Keratinocyte (primary cell): ENCODE measurements at regions not wholly inside any gene's neighbourhood (a gene's known extent, or its start where the extent isn't known, plus 50 kb on each side); places are given as distances from the start of the nearest gene placed in this dataset.

Experiments used
- DNase-seq: peaks from one replicate; pipeline ENCODE4 v3.0.0-alpha.2; 2011; ENCODE audit warnings: low read depth, missing footprints, low spot score
- FAIRE-seq: peaks from 2 replicates; lab custom pipeline; 2011; peaks lifted over from hg19 to GRCh38; lab: Jason Lieb, UNC
- H2AFZ ChIP-seq: 2 replicates; pipeline ENCODE4 v1.6.0; 2012; ENCODE audit warnings: low read length, control low read depth, inconsistent platforms; ENCODE audit not compliant: control insufficient read depth
- H3K27ac ChIP-seq: 2 replicates; pipeline ENCODE4 v1.5.1; 2011; ENCODE audit warnings: low read length; ENCODE audit not compliant: control insufficient read depth, insufficient read depth
- H3K27me3 ChIP-seq: 3 replicates; pipeline ENCODE4 v1.6.0; 2011; ENCODE audit warnings: low read length; ENCODE audit not compliant: control insufficient read depth, insufficient read depth; ENCODE audit errors: extremely low read depth
- H3K36me3 ChIP-seq, 2 experiments: 2 replicates in 1 of 2; 3 replicates in 1 of 2; pipeline ENCODE4 v1.5.1; 2011; ENCODE audit warnings: low read length in 2 of 2, mild to moderate bottlenecking in 1 of 2; ENCODE audit not compliant: control insufficient read depth in 2 of 2, insufficient read depth in 2 of 2; ENCODE audit errors: extremely low read depth in 1 of 2
- H3K4me1 ChIP-seq: 3 replicates; pipeline ENCODE4 v1.5.1; 2011; ENCODE audit warnings: low read length; ENCODE audit not compliant: control insufficient read depth, insufficient read depth; ENCODE audit errors: extremely low read depth
- H3K4me2 ChIP-seq: 3 replicates; pipeline ENCODE4 v1.6.0; 2011; ENCODE audit warnings: low read depth, low read length; ENCODE audit not compliant: control insufficient read depth, insufficient read depth; ENCODE audit errors: extremely low read depth
- H3K4me3 ChIP-seq, 3 experiments: fragments of 200-600 bp in 1 of 3; sonication (generic) in 1 of 3; 2 replicates in 2 of 3; 3 replicates in 1 of 3; pipeline ENCODE4 v1.5.1; 2011 to 2016; ENCODE audit warnings: low read length in 3 of 3, mild to moderate bottlenecking in 3 of 3, control low read depth in 2 of 3, inconsistent platforms in 1 of 3, low read depth in 1 of 3, mixed read lengths in 1 of 3, mixed run types in 1 of 3, moderate library complexity in 1 of 3; ENCODE audit not compliant: control insufficient read depth in 2 of 3, insufficient read depth in 2 of 3; ENCODE audit errors: extremely low read depth in 1 of 3
- H3K79me2 ChIP-seq: 2 replicates; pipeline ENCODE4 v1.6.0; 2012; ENCODE audit warnings: low read length; ENCODE audit not compliant: control insufficient read depth, insufficient read depth
- H3K9ac ChIP-seq: 3 replicates; pipeline ENCODE4 v1.6.0; 2011; ENCODE audit warnings: low read length; ENCODE audit not compliant: control insufficient read depth, insufficient read depth; ENCODE audit errors: extremely low read depth
- H3K9me1 ChIP-seq: 3 replicates; pipeline ENCODE4 v1.6.0; 2011; ENCODE audit warnings: low read length; ENCODE audit not compliant: control insufficient read depth, insufficient read depth; ENCODE audit errors: extremely low read depth
- H3K9me3 ChIP-seq: 2 replicates; pipeline ENCODE4 v1.5.1; 2012; ENCODE audit warnings: low read depth, low read length; ENCODE audit not compliant: control insufficient read depth
- H4K20me1 ChIP-seq: 3 replicates; pipeline ENCODE4 v1.6.0; 2011; ENCODE audit warnings: low read length; ENCODE audit not compliant: control insufficient read depth, insufficient read depth; ENCODE audit errors: extremely low read depth
- CTCF ChIP-seq, 3 experiments: IDR thresholded peaks in 1 of 3; conservative IDR thresholded peaks in 1 of 3; optimal IDR thresholded peaks in 1 of 3; 2 replicates in 2 of 3; 3 replicates in 1 of 3; pipeline versions ENCODE3 to v1.5.1; 2011; ENCODE audit warnings: low read length in 3 of 3, mild to moderate bottlenecking in 3 of 3, moderate library complexity in 2 of 3, control low read depth in 1 of 3, inconsistent platforms in 1 of 3; ENCODE audit not compliant: insufficient read depth in 2 of 3; ENCODE audit errors: extremely low read depth in 1 of 3
- EZH2 ChIP-seq: IDR thresholded peaks from one replicate; pipeline ENCODE4 v1.6.1; 2012; ENCODE audit warnings: inconsistent platforms, mild to moderate bottlenecking, low read length, moderate library complexity
- dilution Hi-C: fragments of 300-500 bp; cut with MboI; formaldehyde crosslinking; loops from one replicate; pipeline ENCODE4 v1.7.0; 2020; ENCODE audit warnings: low sequenced_read_pairs; ENCODE audit not compliant: extremely low pct_ligation_motif_present

GRCh38 chr3:194925614-194926013, 239.9 kb downstream of the FAM43A start:
- FAIRE-seq (no peak), DNase-seq (no peak)
- peaks cover 6% of the 10 kb centered on the region for H3K27me3 ChIP-seq
- no peaks in the 10 kb centered on the region for H4K20me1 ChIP-seq
- H3K4me2 ChIP-seq: no peak overlapping the region
- H3K79me2 ChIP-seq: no peaks in the 10 kb centered on the region
- dilution Hi-C loops: no loop called here
- no peak overlapping the region for H3K9ac ChIP-seq
- H3K27ac ChIP-seq: no peak overlapping the region
- H3K4me1 ChIP-seq: peaks cover 3% of the 10 kb centered on the region
- H3K9me1 ChIP-seq: no peaks in the 10 kb centered on the region
- H3K36me3 ChIP-seq: no peaks in the 10 kb centered on the region
- H3K4me3 ChIP-seq: no peak overlapping the region
- H3K9me3 ChIP-seq: no peaks in the 10 kb centered on the region
- no peak overlapping the region for H2AFZ ChIP-seq
- no peak for TF ChIP-seq EZH2
- TF ChIP-seq CTCF (optimal IDR thresholded peaks at IDR 0.05 in 1 of 3, IDR thresholded peaks at IDR 0.05 in 1 of 3, conservative IDR thresholded peaks at IDR 0.05 in 1 of 3; ENCODE audit: extremely low read depth in 1 of 3, insufficient read depth in 2 of 3, low read length in 3 of 3): no peak

- H3K27me3 ChIP-seq: peaks cover 6% of the 10 kb centered on the region
- H3K9me1 ChIP-seq: no peaks in the 10 kb centered on the region
- no peak overlapping the region for H3K4me2 ChIP-seq
- FAIRE-seq (no peak), DNase-seq (no peak)
- H3K9me3 ChIP-seq: no peaks in the 10 kb centered on the region
- no peak overlapping the region for H3K4me3 ChIP-seq
- no peaks in the 10 kb centered on the region for H4K20me1 ChIP-seq
- no peaks in the 10 kb centered on the region for H3K36me3 ChIP-seq
- no peaks in the 10 kb centered on the region for H3K79me2 ChIP-seq
- no peak overlapping the region for H2AFZ ChIP-seq
- dilution Hi-C loops: no loop called here
- no peak overlapping the region for H3K9ac ChIP-seq
- H3K4me1 ChIP-seq: peaks cover 3% of the 10 kb centered on the region
- H3K27ac ChIP-seq: no peak overlapping the region
- no peak for TF ChIP-seq CTCF (optimal IDR thresholded peaks at IDR 0.05 in 1 of 3, IDR thresholded peaks at IDR 0.05 in 1 of 3, conservative IDR thresholded peaks at IDR 0.05 in 1 of 3; ENCODE audit: extremely low read depth in 1 of 3, insufficient read depth in 2 of 3, low read length in 3 of 3)
- no peak for TF ChIP-seq EZH2
Observed at GRCh38 chr3:194928227-194928626, 242.5 kb downstream of the FAM43A start.
